Neural progenitor cell (in vitro differentiated cells): ENCODE measurements at regions not wholly inside any gene's neighbourhood (a gene's known extent, or its start where the extent isn't known, plus 50 kb on each side); places are given as distances from the start of the nearest gene placed in this dataset.

Source experiments
- DNase-seq: peaks from one replicate; pipeline ENCODE4 v3.0.0-alpha.2; 2016; ENCODE audit warnings: low spot score
- H2AFZ ChIP-seq: fragments of 200-600 bp; sonication (generic); replicated peaks from 2 replicates; pipeline ENCODE4 v1.6.1; 2016; ENCODE audit warnings: antibody characterized with exemption
- H3F3A ChIP-seq: fragments of 200-600 bp; sonication (generic); 2 replicates; pipeline ENCODE4 v1.6.1; 2016; ENCODE audit warnings: antibody characterized with exemption, low read depth
- H3K27ac ChIP-seq: fragments of 200-600 bp; sonication (generic); 2 replicates; pipeline ENCODE4 v1.5.1; 2016; ENCODE audit warnings: mild to moderate bottlenecking
- H3K27me3 ChIP-seq: fragments of 200-600 bp; sonication (generic); 2 replicates; pipeline ENCODE4 v1.6.1; 2016; ENCODE audit warnings: mild to moderate bottlenecking, moderate library complexity
- H3K36me3 ChIP-seq: fragments of 200-600 bp; sonication (generic); 2 replicates; pipeline ENCODE4 v1.5.1; 2016
- H3K4me1 ChIP-seq: fragments of 200-600 bp; sonication (generic); 2 replicates; pipeline ENCODE4 v1.6.1; 2016; ENCODE audit warnings: mixed run types
- H3K4me2 ChIP-seq: fragments of 200-600 bp; sonication (generic); 2 replicates; pipeline ENCODE4 v1.6.1; 2016
- H3K4me3 ChIP-seq: fragments of 200-600 bp; sonication (generic); 2 replicates; pipeline ENCODE4 v1.5.1; 2016
- H3K79me2 ChIP-seq: fragments of 200-600 bp; sonication (generic); 2 replicates; pipeline ENCODE4 v1.6.1; 2016; ENCODE audit warnings: low read depth
- H3K9ac ChIP-seq: fragments of 200-600 bp; sonication (generic); 2 replicates; pipeline ENCODE4 v1.6.1; 2016
- H3K9me3 ChIP-seq: fragments of 200-600 bp; sonication (generic); 2 replicates; pipeline ENCODE4 v1.5.1; 2016; ENCODE audit warnings: low read depth
- H4K20me1 ChIP-seq: fragments of 200-600 bp; sonication (generic); 2 replicates; pipeline ENCODE4 v1.6.1; 2016; ENCODE audit warnings: low read depth
- H3K27ac Mint-ChIP-seq: 3 replicates; pipeline ENCODE4 v1.8.0; 2021; ENCODE audit warnings: mixed read lengths
- H3K27me3 Mint-ChIP-seq: 2 replicates; pipeline ENCODE4 v1.8.0; 2022; ENCODE audit warnings: low read depth, mild to moderate bottlenecking, inconsistent platforms, moderate library complexity, mixed read lengths; ENCODE audit not compliant: insufficient read depth
- H3K36me3 Mint-ChIP-seq: 3 replicates; pipeline ENCODE4 v1.8.0; 2021; ENCODE audit warnings: mixed read lengths
- H3K4me1 Mint-ChIP-seq: 3 replicates; pipeline ENCODE4 v1.8.0; 2021; ENCODE audit warnings: mixed read lengths
- H3K4me3 Mint-ChIP-seq: 3 replicates; pipeline ENCODE4 v1.8.0; 2021; ENCODE audit warnings: mild to moderate bottlenecking, moderate library complexity, mixed read lengths
- H3K9me3 Mint-ChIP-seq: 3 replicates; pipeline ENCODE4 v1.8.0; 2020; ENCODE audit warnings: mixed read lengths
- EZH2 ChIP-seq: fragments of 200-600 bp; sonication (generic); IDR thresholded peaks from 2 replicates; pipeline ENCODE4 v1.6.1; 2017; ENCODE audit warnings: antibody characterized with exemption, mild to moderate bottlenecking, moderate library complexity
- EZH2phosphoT487 ChIP-seq: fragments of 200-600 bp; sonication (generic); IDR thresholded peaks from 2 replicates; pipeline ENCODE4 v1.6.1; 2017; ENCODE audit warnings: antibody characterized with exemption
- TF ChIP-seq, protein P1 (sequence below): fragments of 200-600 bp; sonication (generic); IDR thresholded peaks from 2 replicates; pipeline ENCODE4 v1.5.1; 2017; ENCODE audit warnings: antibody characterized with exemption, mild to moderate bottlenecking

DNA sequence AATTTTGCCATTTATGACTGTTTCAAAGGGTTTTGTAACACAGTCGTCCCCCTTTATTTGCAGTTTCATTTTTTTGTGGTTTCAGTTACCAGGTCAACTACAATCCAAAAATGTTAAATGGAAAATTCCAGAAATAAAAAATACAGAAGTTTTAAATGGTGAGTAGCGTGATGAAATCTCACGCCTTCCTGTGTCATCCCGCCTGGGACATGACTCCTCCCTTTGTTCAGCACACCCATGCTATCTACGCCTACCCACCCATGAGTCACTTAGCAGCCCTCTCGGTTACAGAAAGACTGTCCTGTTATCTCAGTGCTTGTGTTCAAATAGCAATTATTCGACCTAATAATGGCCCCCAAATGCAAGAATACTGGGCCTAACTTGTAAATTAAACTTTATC, 765.3 kb upstream of the ADAMTS16 start:
- no peak overlapping the region for H3K4me2 ChIP-seq
- Mint-ChIP-seq H3K27ac (no peak overlapping the region), H3K4me3 (no peak overlapping the region), H3K4me1 (no peaks in the 10 kb centered on the region), H3K9me3 (peaks cover 5% of the 10 kb centered on the region), H3K36me3 (no peaks in the 10 kb centered on the region), H3K27me3 (peaks cover 2% of the 10 kb centered on the region)
- H3K4me1 ChIP-seq = peaks cover 5% of the 10 kb centered on the region
- TF ChIP-seq EZH2phosphoT487 (no peak), EZH2 (no peak)
- TF ChIP-seq, protein P1, sequence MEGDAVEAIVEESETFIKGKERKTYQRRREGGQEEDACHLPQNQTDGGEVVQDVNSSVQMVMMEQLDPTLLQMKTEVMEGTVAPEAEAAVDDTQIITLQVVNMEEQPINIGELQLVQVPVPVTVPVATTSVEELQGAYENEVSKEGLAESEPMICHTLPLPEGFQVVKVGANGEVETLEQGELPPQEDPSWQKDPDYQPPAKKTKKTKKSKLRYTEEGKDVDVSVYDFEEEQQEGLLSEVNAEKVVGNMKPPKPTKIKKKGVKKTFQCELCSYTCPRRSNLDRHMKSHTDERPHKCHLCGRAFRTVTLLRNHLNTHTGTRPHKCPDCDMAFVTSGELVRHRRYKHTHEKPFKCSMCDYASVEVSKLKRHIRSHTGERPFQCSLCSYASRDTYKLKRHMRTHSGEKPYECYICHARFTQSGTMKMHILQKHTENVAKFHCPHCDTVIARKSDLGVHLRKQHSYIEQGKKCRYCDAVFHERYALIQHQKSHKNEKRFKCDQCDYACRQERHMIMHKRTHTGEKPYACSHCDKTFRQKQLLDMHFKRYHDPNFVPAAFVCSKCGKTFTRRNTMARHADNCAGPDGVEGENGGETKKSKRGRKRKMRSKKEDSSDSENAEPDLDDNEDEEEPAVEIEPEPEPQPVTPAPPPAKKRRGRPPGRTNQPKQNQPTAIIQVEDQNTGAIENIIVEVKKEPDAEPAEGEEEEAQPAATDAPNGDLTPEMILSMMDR = no peak
- H2AFZ ChIP-seq = no peak overlapping the region
- H3K9me3 ChIP-seq = no peaks in the 10 kb centered on the region
- no peaks in the 10 kb centered on the region for H3K36me3 ChIP-seq
- no peak overlapping the region for H3K4me3 ChIP-seq
- no peaks in the 10 kb centered on the region for H3K79me2 ChIP-seq
- no peaks in the 10 kb centered on the region for H3K27me3 ChIP-seq
- no peaks in the 10 kb centered on the region for H4K20me1 ChIP-seq
- no peaks in the 10 kb centered on the region for H3F3A ChIP-seq
- H3K27ac ChIP-seq = no peak overlapping the region
- DNase-seq = no peak
- H3K9ac ChIP-seq = no peak overlapping the region

DNA sequence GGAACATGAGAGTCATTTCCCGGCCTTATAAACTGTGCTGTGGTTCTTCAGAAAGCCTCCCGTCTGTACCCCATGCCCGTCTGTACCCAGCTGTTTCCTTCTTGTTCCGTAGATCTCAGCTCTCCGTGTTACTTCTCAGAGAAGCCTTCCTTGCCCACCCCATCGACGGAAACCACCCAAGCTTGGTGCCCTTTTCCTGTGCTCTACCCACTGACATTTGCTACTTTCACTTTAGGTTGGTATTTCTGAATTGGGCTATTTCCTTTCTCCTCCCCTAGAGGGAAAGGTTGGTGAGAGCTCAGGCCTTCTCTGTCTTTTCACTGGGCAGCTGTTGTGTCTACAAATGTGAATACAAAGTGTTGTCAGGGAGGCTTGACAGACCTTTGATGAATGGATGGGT, 764.5 kb upstream of the ADAMTS16 start:
- H3K79me2 ChIP-seq = no peaks in the 10 kb centered on the region
- H3K4me2 ChIP-seq = no peak overlapping the region
- H3K4me1 Mint-ChIP-seq = no peaks in the 10 kb centered on the region
- H3K27me3 Mint-ChIP-seq = peaks cover 2% of the 10 kb centered on the region
- H3K27ac ChIP-seq = no peak overlapping the region
- H3K4me3 Mint-ChIP-seq = no peak overlapping the region
- no peaks in the 10 kb centered on the region for H3K27me3 ChIP-seq
- no peaks in the 10 kb centered on the region for H3K9me3 ChIP-seq
- no peaks in the 10 kb centered on the region for H3K4me1 ChIP-seq
- H3K9ac ChIP-seq = no peak overlapping the region
- peaks cover 5% of the 10 kb centered on the region for H3K9me3 Mint-ChIP-seq
- no peak for DNase-seq
- no peaks in the 10 kb centered on the region for H3K36me3 ChIP-seq
- no peak overlapping the region for H3K4me3 ChIP-seq
- no peaks in the 10 kb centered on the region for H3K36me3 Mint-ChIP-seq
- H2AFZ ChIP-seq = no peak overlapping the region
- H4K20me1 ChIP-seq = no peaks in the 10 kb centered on the region
- H3K27ac Mint-ChIP-seq = no peak overlapping the region
- no peak for TF ChIP-seq EZH2phosphoT487
- TF ChIP-seq EZH2 = no peak
- TF ChIP-seq, protein P1 = no peak
- no peaks in the 10 kb centered on the region for H3F3A ChIP-seq

DNA sequence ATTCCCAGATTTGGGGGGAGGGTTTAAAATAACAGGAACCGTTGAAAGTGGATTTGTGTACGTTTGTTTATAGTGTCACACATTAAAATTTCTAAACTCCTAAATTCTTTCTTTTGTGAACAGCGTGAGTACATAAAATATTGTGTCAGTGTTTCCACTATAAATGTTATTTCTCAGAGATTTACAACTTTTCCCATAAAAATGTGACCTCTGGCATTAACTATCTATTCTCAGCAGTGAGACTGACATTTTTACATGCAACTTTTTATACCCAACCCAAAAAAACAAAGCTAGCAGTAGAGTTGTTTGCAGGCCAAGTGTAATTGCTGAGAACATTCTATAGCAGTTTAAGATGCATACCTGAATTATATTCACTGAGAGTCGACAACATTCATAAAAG, 757.0 kb upstream of the ADAMTS16 start:
- H3K4me1 ChIP-seq = no peaks in the 10 kb centered on the region
- Mint-ChIP-seq H3K9me3 (peaks cover 3% of the 10 kb centered on the region), H3K4me3 (no peak overlapping the region), H3K27ac (no peak overlapping the region), H3K4me1 (no peaks in the 10 kb centered on the region), H3K27me3 (no peaks in the 10 kb centered on the region), H3K36me3 (no peaks in the 10 kb centered on the region)
- H4K20me1 ChIP-seq = no peaks in the 10 kb centered on the region
- H3K27ac ChIP-seq = no peak overlapping the region
- no peak overlapping the region for H3K4me3 ChIP-seq
- DNase-seq = no peak
- no peak overlapping the region for H3K4me2 ChIP-seq
- no peak overlapping the region for H3K9ac ChIP-seq
- TF ChIP-seq EZH2 (no peak), EZH2phosphoT487 (no peak)
- TF ChIP-seq, protein P1 = no peak
- no peaks in the 10 kb centered on the region for H3K27me3 ChIP-seq
- no peaks in the 10 kb centered on the region for H3F3A ChIP-seq
- no peaks in the 10 kb centered on the region for H3K9me3 ChIP-seq
- H3K79me2 ChIP-seq = no peaks in the 10 kb centered on the region
- H2AFZ ChIP-seq = no peak overlapping the region
- no peaks in the 10 kb centered on the region for H3K36me3 ChIP-seq
